Stimulated activated naive CD4-positive, alpha-beta T cell (primary cell): ENCODE measurements at regions not wholly inside any gene's neighbourhood (a gene's known extent, or its start where the extent isn't known, plus 50 kb on each side); places are given as distances from the start of the nearest gene placed in this dataset.
"Not testable (repeated sequence)": the region's sequence is repeated elsewhere in the genome, so short reads cannot be mapped to it uniquely, and the experiment has no call there.

Experiments
- DNase-seq, 6 experiments: peaks; one replicate each; lab custom pipeline; 2025; lab: John Stamatoyannopoulos, UW

DNA sequence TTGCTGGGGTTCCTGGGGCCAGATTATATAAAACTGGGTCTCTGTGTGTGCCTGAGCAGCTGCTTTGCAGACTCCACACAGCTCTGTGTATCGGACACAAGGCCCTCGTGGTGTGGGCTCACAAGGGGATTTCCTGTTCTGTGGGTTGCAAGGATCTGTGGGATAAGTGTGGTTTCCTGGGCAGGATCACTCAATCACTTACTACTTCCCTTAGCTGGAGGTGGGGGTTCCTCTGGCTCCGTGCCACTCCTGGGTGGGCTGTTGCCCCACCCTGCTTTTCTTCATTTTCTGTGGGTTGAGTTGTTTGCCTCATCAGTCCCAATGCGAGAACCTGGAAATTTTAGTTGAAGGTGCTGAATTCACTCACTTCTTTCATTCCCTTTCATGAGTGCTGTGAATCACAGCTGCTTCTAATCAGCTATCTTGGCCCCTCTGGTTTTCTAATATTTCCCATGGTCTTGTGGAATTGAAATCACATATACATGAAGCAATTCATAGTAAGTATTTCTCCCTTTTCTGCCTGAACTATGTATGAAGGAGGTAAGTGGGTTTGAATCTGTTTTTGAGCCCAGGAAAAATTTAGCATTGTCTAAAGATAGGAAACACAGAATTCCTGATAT lies 196.3 kb downstream of the DCDC2C start:
- no peak for DNase-seq

DNA sequence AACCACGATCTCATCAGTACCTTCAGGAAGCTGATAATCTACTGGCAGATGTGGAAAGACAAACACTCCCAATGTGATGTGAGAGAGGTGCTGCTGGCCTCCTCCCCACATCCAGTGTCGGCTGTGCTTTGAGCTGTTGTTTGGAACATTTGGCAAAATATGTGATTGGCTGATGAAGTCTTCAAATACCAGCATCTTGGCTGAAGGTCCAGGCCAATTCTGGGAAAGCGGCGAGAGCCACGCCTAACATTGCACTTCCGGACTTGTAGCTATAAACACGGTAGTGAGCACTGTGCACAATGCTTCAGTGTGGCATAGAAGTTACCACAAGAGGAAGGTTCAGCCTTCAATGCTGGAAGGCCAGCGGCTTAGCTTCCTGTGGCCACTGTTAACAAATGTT lies 198.8 kb downstream of the DCDC2C start:
- DNase-seq: no peak

DNA sequence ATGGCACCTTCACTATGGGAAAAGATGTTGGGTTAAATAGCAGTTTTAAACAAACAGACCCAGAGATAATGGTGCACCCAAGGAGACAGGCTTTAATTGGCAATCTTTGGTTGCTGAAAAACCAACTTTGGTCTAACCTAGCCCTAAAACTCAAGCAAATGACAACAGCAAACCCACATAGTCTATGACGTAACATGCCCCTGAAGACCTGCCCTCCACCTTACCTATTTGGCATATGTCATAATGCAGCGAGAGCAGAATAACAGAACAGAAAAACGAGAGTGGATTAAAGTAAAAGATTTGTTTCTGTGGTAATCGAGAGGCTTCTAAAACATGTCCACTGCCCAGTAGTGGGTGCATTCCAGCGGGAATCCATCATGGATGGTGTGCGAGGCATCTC lies 200.7 kb downstream of the DCDC2C start:
- no peak for DNase-seq

DNA sequence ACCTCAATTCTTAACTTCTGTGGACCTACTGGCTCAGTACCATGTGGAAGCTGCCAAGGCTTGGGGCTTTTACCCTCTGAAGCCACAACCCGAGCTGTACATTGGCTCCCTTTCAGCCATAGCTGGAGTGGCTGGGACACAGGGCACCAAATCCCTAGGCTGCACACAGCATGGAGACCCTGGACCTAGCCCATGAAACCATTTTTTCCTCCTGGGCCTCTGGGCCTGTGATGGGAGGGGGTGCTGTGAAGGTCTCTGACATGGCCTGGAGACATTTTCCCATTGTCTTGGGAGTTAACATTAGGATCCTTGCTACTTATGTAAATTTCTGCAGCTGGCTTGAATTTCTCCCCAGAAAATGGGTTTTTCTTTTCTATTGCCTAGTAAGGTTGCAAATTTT lies 205.1 kb downstream of the DCDC2C start:
- DNase-seq: not testable (repeated sequence)

DNA sequence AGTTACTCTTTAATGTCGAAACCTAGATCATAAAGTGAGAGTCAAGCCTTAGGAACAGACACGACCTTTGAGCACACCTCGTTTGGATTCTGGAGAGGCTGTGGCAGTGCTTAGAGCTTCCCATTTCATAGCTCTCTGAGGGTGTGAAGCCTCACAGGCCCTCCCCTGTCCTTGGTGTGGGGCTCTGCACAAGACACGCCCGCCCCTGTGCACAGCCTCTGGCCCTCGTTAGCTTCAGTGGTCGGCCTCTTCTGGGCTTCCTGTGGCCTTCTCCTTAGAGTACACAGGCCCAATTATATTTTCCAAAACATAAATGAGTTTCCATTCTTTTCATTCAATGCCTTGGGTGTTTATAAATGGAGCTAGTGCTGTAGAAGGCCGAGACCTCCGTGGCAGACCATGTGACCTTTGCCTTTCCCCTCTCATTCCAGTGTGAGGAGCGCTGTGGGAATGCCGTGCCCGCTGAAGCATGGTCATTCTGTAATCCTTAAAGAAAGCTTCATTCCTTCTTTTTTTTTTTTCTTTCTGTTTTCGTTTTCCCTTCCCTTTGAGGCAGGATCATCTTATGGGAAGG lies 208.6 kb downstream of the DCDC2C start:
- no peak for DNase-seq

DNA sequence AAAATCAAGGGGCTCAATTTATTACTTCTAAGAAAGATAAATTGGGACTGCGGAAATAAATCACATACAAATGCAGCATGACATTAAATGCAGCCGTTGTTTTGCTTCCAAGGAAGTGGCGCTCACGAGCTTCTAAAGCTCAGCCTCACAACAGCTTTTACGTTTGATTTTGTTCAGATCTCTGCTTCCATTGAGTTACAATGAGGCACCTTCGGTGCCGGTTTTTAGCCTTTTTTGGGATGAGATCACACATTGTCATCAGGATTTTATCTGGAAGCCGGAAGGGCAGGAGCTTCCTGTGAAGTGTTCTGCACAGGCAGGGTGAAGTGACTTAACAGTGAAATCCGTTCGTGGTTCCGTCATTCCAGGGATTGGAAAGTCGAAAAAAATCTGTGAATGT lies 209.8 kb downstream of the DCDC2C start:
- DNase-seq: no peak

DNA sequence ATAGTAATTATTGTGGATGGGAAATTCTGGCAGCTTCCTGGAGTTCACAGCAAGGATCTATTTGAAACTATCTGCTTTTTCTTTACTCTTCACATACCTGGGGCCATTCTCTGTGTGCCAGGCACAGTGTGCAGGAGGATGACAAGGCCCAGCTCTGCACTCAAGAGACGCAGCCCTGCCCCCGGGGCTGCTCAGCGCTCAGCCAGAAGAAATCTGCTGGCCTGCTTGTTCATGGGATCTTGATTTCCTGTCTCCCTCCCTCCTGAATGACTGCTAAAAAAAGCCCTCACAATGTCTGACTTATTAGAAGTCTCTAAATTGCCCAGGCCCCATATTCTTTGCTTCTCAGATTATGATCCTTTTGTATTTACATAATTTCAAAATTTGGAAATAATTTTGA lies 210.9 kb downstream of the DCDC2C start:
- no peak for DNase-seq

DNA sequence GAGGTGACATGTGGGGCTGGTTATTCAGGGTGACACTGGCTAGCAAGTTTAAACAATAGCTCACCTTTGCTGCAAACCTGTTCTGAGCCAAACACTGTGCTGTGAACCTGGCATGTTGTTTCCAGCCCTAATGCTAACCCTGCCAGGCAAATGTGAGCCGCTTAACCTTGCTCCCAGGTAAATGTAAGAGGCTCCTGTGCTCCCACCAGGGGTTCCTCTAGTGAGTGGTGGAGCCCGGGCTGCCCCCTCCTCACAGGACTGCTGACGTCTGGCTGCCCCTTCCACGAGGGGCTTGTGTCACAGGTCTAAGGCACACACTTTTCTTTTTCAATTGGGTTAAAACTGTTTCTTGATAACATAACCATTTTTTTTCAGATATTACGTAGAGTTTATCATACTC lies 223.7 kb downstream of the DCDC2C start:
- DNase-seq: no peak

DNA sequence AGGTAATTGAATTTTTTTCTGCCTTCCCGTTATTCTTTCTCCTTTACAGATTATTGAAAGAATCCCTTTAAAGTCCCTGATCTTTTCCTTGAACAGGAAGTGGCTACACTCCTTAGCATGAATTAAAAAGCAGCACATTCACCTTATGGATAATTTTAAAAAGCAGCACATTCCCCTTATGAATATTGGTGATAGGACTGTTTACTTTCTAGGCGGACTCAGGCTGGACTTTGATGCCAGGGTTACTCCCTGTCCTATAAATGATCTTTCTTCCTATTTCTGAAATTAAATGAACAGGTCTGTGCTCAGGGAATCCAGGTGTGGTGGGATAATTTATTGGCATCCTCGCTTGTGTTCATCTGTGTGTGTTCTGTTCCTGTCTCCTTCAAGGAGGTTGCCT lies 226.0 kb downstream of the DCDC2C start:
- no peak for DNase-seq

DNA sequence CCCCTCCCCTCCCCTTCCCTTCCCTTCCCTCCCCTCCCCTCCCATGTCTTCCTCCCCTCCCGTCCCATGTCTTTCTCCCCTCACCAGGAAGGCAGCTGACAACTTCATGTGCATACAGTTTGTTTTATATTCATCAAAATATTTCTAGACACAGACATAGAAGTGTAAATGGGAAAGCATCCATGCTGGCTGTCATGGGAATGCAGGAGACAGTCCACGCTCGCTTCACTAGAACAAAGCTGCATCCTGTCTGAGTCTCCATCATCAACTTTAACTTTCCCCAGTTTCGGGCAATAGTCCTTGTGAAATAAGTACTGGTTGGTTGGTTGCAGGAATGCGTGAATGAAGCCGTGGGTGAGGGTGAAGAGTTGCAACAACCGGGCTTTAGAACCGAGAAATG lies 226.9 kb downstream of the DCDC2C start:
- DNase-seq: no peak

DNA sequence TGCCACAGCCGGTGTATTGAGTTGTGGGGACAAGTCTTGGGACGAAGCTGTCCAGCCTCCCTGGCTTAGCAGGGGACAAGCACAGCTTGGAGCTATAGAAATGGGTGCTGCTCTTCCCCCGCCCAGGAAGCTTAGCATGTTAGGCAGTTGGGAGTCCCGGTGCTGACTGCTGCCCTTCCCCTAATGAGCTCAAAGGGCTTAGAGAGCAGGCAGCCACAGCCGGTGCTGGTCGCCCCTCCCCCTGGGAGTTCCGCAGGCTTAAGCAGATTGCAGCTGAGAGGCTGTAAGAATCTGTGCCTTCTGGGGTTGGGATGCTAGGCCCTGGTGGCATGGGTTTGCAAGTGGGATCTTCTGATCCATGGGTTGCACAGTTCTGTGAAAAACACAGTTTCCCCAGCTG lies 237.3 kb downstream of the DCDC2C start:
- DNase-seq: no peak

DNA sequence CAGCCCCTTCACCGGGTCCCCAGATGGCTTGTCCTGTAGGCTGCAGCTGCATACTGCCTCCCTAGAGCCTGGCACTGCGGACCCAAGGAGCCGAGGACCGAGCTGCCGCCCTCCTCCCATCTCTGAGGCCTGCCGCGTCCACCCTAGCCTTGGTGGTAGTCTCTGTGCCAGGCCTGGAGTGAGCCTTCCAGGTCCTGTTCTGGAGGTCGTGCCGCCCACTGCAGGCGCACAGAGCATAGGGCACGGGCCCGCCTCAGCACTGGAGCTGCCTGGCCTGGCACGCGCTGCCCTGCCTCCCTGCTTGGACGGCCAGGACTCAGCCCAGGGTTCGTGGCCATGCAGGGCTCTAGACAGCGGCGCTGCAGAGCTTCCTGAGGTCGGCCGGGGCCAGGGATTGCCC lies 239.5 kb downstream of the DCDC2C start:
- no peak for DNase-seq

DNA sequence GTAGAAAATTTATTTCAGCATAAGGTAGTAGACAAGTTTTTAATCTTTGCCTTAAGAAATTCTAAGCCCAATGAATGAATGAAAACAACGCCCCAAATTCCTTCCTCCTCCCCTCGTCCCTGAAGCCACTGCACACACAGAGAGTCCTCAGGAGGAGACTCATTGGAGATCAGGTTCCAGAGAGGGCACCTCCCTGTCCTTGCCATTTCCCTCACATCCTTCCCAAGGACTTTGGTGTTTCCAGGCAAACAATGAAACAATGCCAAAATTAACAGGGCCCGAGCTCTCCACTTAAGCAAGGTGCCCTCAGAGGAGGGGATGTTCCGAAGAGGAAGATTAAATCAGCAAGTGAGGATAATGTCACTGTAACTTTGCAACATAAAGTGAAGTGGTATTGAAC lies 240.7 kb downstream of the DCDC2C start:
- DNase-seq: no peak

DNA sequence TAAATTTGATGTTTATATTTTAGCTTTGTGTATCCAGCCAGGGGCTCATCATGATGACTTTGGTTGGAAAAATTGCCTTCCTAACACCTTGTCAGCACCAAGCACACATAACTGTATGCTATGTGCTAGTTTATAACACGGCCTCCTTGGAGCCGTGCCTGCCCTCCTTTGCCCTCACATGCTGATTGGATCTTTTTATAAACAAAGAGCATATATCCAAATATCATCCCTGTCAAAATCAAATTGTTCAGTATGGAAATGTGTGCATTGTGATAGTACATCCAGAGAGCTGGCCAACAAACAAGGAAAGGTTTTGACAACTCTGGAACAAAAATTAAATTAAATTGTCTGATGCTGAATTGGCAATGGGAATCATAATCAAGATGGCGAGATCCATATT lies 241.5 kb downstream of the DCDC2C start:
- no peak for DNase-seq

DNA sequence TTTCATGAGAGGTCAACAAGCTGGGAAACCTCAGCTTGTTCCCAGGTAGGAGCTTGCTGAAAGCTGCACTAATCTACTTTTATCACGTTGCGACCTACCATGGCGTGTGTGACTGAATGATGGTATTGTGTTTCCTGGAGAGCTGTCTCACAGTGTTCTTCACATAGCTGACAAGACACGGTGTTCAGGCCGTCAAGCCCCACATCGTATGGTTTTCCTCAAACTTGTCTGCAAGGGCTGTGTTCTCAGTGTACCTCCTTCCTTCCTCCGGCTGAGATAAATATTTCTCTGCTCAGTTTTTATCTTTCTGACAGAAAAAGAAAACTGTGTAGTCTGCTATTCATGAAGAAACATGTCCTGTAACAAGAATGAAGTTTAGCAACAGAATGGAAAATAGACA lies 244.8 kb downstream of the DCDC2C start:
- DNase-seq: no peak

DNA sequence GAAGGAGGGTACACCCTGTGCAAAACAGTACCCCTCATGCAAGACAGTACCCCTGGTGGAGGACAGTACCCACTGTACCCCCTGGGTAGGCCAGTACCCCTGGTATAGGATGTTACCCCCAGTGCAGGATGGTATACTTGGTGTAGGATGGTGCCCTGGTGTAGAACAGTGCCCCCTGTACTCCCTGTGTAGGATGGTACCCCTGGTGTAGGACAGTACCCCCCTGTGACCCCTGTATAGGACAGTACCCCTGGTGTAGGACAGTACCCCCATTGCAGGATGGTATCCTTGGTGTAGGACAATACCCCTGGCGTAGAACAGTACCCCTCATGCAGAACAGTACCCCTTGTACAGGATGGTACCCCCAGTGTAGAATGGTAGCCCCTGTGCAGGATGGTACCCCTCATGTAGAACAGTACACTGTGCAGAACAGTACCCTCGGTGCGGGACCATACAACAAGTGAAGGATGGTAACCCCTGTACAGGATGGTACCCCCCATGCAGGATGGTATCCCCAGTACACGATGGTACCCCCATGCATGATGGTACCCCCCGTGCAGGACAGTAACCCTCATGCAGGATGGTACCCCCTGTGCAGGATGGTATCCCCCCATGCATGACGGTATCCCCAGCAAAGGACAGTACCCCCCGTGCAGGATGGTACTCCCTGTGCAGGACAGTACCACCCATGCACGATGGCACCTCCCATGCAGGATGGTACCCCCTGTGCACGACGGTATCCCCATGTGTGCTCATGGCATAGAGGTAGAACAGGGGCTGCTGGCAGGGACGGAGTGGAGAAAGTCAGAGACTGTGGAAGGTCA lies 248.0 kb downstream of the DCDC2C start:
- no peak for DNase-seq

DNA sequence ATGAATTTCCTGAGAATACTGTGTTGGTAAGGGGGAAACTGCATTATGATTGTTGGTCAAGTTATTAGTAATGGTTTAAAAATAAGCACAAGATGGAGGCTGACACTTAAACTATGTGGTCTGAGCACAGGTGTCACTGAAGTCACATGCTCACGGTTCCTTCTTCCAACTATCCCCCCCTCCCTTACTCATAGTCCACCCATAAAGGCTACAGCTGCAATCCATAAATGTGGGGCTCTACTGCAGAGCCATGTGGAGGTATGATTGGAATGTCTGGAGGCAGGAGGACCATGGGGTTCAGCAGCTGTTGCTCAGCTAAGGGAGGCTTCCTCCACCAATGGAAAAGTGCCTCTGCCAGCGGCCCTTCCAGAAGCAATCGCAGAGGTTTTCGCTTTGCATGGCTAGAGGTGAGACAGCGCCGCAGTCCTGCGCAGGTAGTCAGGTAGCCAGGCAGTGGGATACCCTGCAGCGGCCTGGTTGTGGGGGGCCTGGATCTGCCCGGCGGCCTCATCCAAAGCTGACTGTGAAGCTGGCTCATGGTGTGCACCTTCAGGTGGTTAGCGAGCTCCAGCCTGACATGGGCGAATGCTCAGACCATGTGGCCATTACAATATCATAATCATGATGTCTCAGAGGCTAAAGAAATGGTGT lies 249.6 kb downstream of the DCDC2C start:
- DNase-seq: no peak

DNA sequence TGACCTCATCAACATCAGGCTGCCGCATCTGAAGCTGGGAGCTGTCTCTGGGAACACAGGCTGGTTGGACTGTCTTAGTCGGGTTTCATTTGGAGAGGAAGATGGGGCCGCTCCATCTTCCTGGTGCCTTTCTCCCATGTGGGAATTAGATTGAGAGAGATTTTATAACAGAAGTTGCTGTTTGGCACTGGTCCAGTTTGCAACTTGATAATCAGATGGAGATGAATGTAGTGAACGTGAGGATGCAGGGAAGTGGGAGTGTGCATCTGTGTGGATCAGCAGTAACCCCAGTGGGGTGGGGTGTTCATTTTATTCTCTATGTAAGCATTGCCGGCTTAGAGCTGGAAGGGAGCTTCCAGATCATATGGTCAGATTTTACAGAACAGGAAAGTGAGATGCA lies 250.9 kb downstream of the DCDC2C start:
- no peak for DNase-seq

DNA sequence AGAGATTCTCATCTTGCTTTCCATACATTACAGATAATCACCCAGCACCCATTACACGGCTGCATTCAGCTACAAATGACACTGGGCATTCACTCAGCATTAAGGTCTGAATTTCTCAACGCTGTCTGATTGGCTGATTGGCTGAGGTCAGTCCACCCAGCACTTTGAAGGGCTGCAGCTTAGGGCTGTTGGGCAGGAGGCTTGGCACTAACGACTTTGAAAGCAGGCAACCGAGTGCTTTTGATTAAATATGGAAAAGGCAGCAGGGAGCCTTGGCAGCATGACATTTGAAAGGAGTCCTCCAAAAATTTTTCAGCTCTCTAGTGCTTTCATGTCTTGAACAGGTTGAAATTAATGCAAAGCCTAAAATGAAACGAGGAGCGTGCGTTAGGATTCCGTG lies 253.0 kb downstream of the DCDC2C start:
- DNase-seq: no peak

DNA sequence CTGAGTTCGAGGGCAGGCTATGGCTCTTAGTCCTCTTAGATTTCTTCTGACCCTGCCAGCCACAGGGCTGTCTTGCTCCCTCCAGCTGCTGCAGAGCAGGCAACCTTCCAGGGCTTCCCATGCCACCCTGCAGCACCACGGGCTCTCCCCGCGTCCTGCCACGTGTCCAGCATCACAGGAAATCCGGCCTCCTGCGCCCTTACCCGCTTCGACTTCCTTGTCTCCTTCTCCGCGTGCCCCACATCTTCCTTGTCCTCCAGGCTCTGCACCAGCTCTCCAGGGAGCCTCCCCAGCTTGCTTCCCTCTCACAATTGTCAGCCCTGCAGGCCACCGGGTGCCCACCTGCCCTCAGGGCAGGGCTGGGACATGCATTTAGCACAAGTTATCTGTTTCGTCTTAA lies 253.5 kb downstream of the DCDC2C start:
- no peak for DNase-seq

DNA sequence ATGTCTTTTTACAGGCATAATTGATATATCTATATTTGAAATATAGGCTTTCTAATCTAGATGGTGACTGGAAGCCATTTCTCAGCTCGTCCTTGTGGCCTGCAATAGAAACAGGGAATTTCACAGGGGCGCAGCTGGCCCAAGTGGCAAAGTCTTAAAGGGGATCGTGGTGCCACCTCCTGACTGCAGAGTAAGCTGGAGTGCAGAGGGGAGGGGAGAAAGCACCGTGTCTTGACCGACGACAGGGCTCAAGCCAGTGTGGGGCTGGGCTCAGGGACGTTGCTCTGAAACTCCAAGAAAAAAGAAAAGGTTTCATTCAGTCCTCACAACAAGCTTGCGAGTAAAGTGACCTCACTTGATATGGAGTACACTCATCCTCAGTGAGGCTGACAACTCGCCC lies 255.1 kb downstream of the DCDC2C start:
- no peak for DNase-seq

DNA sequence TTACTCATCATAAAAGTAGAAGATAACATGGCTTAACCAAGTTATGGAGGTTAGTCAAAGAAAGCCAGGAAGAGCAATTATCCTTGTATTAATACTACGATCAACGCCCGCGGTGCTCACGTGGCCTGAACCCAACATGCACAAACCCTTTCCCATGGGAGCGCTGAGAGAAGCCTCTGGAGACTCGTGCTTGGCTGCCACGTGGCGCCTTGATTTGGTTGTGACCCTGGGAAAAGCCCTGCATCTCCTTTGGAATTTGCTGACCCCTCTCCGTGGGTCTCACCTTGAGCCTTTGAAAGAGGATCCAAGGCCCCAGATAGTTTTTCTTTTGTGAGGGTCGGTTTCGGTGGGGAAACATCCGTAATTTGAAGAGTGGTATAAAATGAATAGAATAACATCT lies 255.6 kb downstream of the DCDC2C start:
- no peak for DNase-seq

DNA sequence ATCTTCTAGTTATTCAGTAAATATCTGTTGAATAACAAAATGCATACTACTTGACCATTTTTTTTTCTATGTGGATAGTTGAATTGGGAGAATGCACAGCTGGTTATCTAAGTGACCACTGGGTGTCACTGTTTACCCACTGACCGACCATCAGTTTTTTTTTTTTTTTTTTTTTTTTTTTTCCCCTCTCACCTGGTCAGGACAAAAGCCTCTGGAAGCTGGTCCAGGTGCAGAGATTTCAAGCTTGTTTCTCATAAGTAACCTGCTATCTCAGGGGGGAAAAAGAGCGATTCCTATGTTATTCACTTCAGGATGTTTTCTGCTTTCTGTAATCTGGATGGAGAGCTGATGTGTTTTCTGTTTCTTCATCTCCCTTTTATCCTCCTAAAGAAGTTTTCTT lies 256.0 kb downstream of the DCDC2C start:
- DNase-seq: no peak
